HAP-1 (cell line): ENCODE measurements at regions not wholly inside any gene's neighbourhood (a gene's known extent, or its start where the extent isn't known, plus 50 kb on each side); places are given as distances from the start of the nearest gene placed in this dataset.

Source experiments
- DNase-seq, 2 experiments: peaks; one replicate each; pipeline ENCODE4 v3.0.0-alpha.2; 2016 to 2020; ENCODE audit warnings: low spot score in 2 of 2
- H3K27me3 ChIP-seq: fragments of 250-450 bp; sonication (Bioruptor Pico); 2 replicates; pipeline ENCODE4 v1.5.1; 2020; ENCODE audit warnings: low read depth, mild to moderate bottlenecking, moderate library complexity
- H3K36me3 ChIP-seq: fragments of 250-450 bp; sonication (Bioruptor Pico); replicated peaks from 2 replicates; pipeline ENCODE4 v1.5.1; 2020; ENCODE audit warnings: mild to moderate bottlenecking
- H3K4me1 ChIP-seq: fragments of 250-450 bp; sonication (Bioruptor Pico); 2 replicates; pipeline ENCODE4 v1.5.1; 2020; ENCODE audit warnings: mild to moderate bottlenecking
- H3K4me3 ChIP-seq: fragments of 250-450 bp; sonication (Bioruptor Pico); 2 replicates; pipeline ENCODE4 v1.5.1; 2020; ENCODE audit warnings: mild to moderate bottlenecking, moderate library complexity
- H3K9me3 ChIP-seq: fragments of 250-450 bp; sonication (Bioruptor Pico); 2 replicates; pipeline ENCODE4 v1.5.1; 2020; ENCODE audit warnings: mild to moderate bottlenecking, moderate library complexity
- in situ Hi-C: fragments of 300-500 bp; cut with MboI; formaldehyde crosslinking; loops from 3 replicates; pipeline ENCODE4 v1.14.3; 2020; ENCODE audit warnings: low sequenced_read_pairs, inconsistent platforms, mixed read lengths

GRCh38 chrX:9235722-9236121, 201.8 kb upstream of the FAM9B start:
- DNase-seq, result no peak
- H3K36me3 ChIP-seq, result no peaks in the 10 kb centered on the region
- H3K9me3 ChIP-seq, result no peaks in the 10 kb centered on the region
- no peaks in the 10 kb centered on the region for H3K4me1 ChIP-seq
- in situ Hi-C loops, result no loop called here
- no peaks in the 10 kb centered on the region for H3K27me3 ChIP-seq
- no peak overlapping the region for H3K4me3 ChIP-seq

DNA sequence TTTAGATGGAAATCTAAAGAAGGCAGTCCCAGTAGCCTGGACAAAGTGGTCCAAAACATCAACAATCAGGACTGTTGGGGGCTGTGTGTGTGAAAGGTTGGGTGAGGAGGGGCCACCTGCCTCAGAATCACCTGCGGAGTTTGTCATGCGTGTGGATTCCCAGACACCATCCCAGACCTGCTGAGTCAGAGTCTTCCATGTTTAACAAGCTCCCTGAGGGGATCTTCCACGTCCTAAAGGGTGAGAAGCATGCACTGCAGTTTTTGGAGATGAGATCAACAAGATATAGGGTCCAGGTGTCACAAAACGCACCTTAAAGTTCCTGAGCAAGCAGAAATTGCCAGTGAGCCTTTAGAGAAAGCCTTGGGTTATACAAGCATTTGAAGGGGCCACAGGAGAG, 207.0 kb upstream of the FAM9B start:
- in situ Hi-C loops, result no loop called here
- H3K27me3 ChIP-seq, result no peaks in the 10 kb centered on the region
- no peak overlapping the region for H3K4me3 ChIP-seq
- no peaks in the 10 kb centered on the region for H3K4me1 ChIP-seq
- no peaks in the 10 kb centered on the region for H3K36me3 ChIP-seq
- DNase-seq, result no peak
- no peaks in the 10 kb centered on the region for H3K9me3 ChIP-seq

DNA sequence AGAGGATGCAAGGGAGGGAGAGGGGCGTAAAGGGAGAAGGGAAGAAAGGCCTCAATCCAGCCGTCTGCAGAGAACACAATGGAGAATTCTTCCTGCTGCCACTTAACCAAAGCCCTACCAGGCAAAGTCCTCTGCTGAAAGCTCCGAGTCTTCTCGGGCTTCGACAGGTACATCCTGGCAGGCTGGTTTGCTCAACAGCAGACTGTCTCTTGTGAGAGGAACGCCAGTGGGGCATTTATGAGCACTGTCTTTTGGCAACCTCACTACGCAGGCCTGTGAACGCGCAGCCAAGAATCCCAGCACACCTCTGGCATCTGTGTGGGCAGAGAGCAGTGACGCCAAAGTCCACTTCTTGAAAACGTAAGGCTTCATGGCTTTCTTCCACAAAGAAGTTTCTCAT, 207.5 kb upstream of the FAM9B start:
- H3K4me3 ChIP-seq, result no peak overlapping the region
- in situ Hi-C loops, result no loop called here

DNA sequence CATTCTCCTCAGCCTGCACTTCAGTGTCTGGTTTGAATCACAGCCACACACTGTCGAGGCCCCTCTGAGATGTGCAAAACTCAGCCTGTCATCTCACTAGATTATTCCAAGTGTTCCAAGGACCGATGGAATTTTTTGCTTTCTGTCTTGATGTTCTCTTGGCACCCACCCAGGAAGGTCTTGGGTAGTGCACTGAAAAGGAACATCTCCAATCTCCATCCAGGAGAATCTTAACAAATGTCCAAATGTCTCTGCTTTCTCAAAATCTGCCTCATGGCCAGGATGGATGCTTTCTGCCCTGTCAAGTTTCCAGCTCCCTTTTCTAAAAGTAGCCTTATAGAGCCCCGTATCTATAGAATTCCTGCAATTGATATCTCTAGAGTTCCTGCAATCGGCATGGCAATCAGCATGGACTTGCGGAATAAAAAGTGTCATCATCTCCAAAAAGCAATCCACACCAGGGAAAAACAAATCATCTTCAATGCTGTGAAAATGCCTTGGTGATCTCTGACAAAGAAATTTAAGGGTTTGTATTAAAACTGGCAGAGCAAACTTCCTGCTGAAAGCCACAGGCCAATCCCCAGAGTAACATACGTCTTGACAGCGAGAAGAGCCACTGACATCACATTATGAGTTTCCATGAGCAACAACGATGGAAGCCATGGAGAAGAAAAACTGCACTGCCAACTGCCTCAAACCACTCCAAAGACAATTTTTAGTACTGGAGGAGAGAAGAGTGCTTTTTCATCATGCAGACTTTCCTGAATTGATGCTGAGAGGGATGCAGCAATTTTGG, 215.3 kb upstream of the FAM9B start:
- H3K4me1 ChIP-seq, result no peaks in the 10 kb centered on the region
- no peaks in the 10 kb centered on the region for H3K36me3 ChIP-seq
- DNase-seq, result no peak
- no peak overlapping the region for H3K4me3 ChIP-seq
- in situ Hi-C loops, result no loop called here
- H3K9me3 ChIP-seq, result no peaks in the 10 kb centered on the region
- H3K27me3 ChIP-seq, result no peaks in the 10 kb centered on the region

More for the DNA sequence above, 207.5 kb upstream of the FAM9B start:
- H3K27me3 ChIP-seq, result no peaks in the 10 kb centered on the region
- no peaks in the 10 kb centered on the region for H3K4me1 ChIP-seq
- H3K9me3 ChIP-seq, result no peaks in the 10 kb centered on the region
- DNase-seq, result no peak
- H3K36me3 ChIP-seq, result no peaks in the 10 kb centered on the region

GRCh38 chrX:9252182-9252581, 212.7 kb upstream of the TBL1X start:
- H3K4me1 ChIP-seq, result no peaks in the 10 kb centered on the region
- no peaks in the 10 kb centered on the region for H3K9me3 ChIP-seq
- in situ Hi-C loops, result no loop called here
- H3K27me3 ChIP-seq, result no peaks in the 10 kb centered on the region
- H3K36me3 ChIP-seq, result no peaks in the 10 kb centered on the region
- DNase-seq, result no peak
- no peak overlapping the region for H3K4me3 ChIP-seq

GRCh38 chrX:9253211-9253610, 211.6 kb upstream of the TBL1X start:
- no peaks in the 10 kb centered on the region for H3K27me3 ChIP-seq
- no peaks in the 10 kb centered on the region for H3K4me1 ChIP-seq
- no peak for DNase-seq
- in situ Hi-C loops, result no loop called here
- no peak overlapping the region for H3K4me3 ChIP-seq
- no peaks in the 10 kb centered on the region for H3K36me3 ChIP-seq
- H3K9me3 ChIP-seq, result no peaks in the 10 kb centered on the region

- in situ Hi-C loops, result no loop called here
Observed at GRCh38 chrX:9257718-9258420, 207.0 kb upstream of the TBL1X start.

GRCh38 chrX:9258421-9259104, 206.3 kb upstream of the TBL1X start:
- Histone ChIP-seq H3K4me3 (no peak overlapping the region), H3K36me3 (no peaks in the 10 kb centered on the region), H3K4me1 (no peaks in the 10 kb centered on the region), H3K9me3 (no peaks in the 10 kb centered on the region), H3K27me3 (no peaks in the 10 kb centered on the region)
- in situ Hi-C loops, result no loop called here
- no peak for DNase-seq

More at GRCh38 chrX:9257718-9258420, 207.0 kb upstream of the TBL1X start:
- Histone ChIP-seq H3K9me3 (no peaks in the 10 kb centered on the region), H3K4me3 (no peak overlapping the region), H3K4me1 (no peaks in the 10 kb centered on the region), H3K27me3 (no peaks in the 10 kb centered on the region), H3K36me3 (no peaks in the 10 kb centered on the region)
- no peak for DNase-seq

GRCh38 chrX:9260603-9261002, 204.3 kb upstream of the TBL1X start:
- Histone ChIP-seq H3K9me3 (no peaks in the 10 kb centered on the region), H3K27me3 (no peaks in the 10 kb centered on the region), H3K4me1 (no peaks in the 10 kb centered on the region), H3K4me3 (no peak overlapping the region), H3K36me3 (no peaks in the 10 kb centered on the region)
- no peak for DNase-seq
- in situ Hi-C loops, result no loop called here

GRCh38 chrX:9267415-9267814, 197.4 kb upstream of the TBL1X start:
- no peaks in the 10 kb centered on the region for H3K4me1 ChIP-seq
- H3K27me3 ChIP-seq, result no peaks in the 10 kb centered on the region
- H3K9me3 ChIP-seq, result no peaks in the 10 kb centered on the region
- no peak overlapping the region for H3K4me3 ChIP-seq
- no peaks in the 10 kb centered on the region for H3K36me3 ChIP-seq
- no peak for DNase-seq
- in situ Hi-C loops, result no loop called here

DNA sequence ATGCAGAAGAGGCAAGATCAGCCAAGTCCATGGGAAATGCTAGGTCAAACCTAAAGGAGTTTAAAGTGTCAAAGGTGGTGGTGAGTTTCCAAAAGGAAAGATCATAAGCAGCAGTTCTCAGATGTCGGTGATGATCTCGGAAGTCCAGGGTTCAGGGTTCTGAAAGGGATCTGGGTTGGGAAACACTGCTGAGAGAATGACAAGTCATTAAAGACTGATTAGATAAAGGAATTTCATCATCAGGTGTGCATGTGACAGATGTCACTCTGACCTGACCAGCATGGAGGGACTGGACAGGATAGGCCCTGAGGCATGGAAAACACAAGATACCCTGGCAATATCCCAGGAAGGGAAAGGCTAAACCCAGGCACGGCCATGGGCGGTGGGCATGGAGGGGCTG, 195.7 kb upstream of the TBL1X start:
- Histone ChIP-seq H3K36me3 (no peaks in the 10 kb centered on the region), H3K9me3 (no peaks in the 10 kb centered on the region), H3K4me1 (no peaks in the 10 kb centered on the region), H3K27me3 (no peaks in the 10 kb centered on the region), H3K4me3 (no peak overlapping the region)
- no peak for DNase-seq
- in situ Hi-C loops, result no loop called here

DNA sequence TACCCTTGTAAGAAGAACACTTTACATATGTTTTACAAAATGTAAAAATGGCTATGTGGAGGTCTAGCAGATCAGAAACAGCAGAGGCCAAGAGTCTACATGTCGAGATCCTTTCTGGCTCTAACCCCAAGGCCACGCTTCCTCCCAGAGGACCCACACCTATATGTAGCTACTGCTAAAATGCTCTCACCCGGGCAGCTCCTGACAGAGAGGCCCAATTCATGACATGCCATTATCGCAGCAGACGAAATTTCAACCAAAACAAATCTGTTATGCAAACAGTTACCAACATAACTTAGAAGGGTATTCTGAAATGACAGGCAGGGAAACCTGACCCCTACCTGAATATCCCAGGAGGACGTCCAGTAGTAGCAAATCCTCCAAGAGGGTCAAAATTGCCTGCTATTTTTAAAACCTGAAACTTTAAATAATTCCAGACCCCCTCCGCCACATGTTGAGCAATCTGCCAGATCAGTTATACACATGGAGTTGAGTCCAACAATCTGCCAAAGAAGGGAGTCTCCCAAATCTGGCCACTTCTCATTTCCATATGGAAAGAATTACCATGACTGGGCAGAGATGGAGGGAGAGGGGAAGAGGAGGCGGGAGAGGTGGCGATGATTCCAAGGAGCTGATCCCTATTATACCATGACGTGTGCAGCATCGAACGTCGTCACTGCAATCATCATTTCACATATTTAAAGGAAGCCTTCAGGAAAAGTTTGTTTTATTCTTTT, 192.9 kb upstream of the TBL1X start:
- in situ Hi-C loops, result no loop called here
- Histone ChIP-seq H3K4me1 (no peaks in the 10 kb centered on the region), H3K4me3 (no peak overlapping the region), H3K36me3 (no peaks in the 10 kb centered on the region), H3K27me3 (no peaks in the 10 kb centered on the region), H3K9me3 (no peaks in the 10 kb centered on the region)
- DNase-seq, result no peak

DNA sequence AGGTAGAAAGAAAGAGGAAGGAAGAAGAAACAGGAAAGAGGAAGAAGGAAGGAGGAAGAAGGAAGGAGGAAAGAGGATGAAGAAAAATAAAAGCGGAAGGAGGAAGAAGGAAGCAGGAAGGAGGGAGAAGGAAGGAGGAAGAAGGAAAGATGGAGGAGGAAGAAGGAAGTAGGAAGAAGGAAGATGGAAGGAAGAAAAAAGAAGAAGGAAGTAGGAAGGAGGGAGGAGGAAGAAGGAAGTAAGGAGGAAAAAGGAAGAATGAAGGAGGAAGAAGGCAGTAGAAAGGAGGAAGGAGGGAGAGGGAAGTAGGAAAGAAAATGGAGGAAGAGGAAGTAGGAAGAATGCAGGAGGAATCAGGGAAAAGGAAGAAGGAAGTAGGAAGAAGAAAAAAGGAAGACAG, 191.1 kb upstream of the TBL1X start:
- H3K36me3 ChIP-seq, result no peaks in the 10 kb centered on the region
- H3K27me3 ChIP-seq, result no peaks in the 10 kb centered on the region
- no peak for DNase-seq
- in situ Hi-C loops, result no loop called here
- H3K4me1 ChIP-seq, result no peaks in the 10 kb centered on the region
- no peaks in the 10 kb centered on the region for H3K9me3 ChIP-seq
- H3K4me3 ChIP-seq, result no peak overlapping the region
